SU-DHL-6 (cell line): ENCODE measurements at regions not wholly inside any gene's neighbourhood (a gene's known extent, or its start where the extent isn't known, plus 50 kb on each side); places are given as distances from the start of the nearest gene placed in this dataset.

ENCODE experiments used
- H2AFZ ChIP-seq: fragments of 200-600 bp; sonication (generic); 2 replicates; pipeline ENCODE4 v1.6.1; 2014; ENCODE audit warnings: low read depth, mild to moderate bottlenecking, moderate library complexity, mixed read lengths, antibody characterized with exemption, low read length; ENCODE audit not compliant: severe bottlenecking
- H3F3A ChIP-seq: fragments of 200-600 bp; shearing (Covaris generic); 2 replicates; pipeline ENCODE4 v1.6.0; 2016; ENCODE audit warnings: antibody characterized with exemption, mild to moderate bottlenecking; ENCODE audit not compliant: insufficient read depth
- H3K27ac ChIP-seq: fragments of 200-600 bp; sonication (generic); 2 replicates; pipeline ENCODE4 v1.5.1; 2016; ENCODE audit warnings: low read depth, mild to moderate bottlenecking, low read length, moderate library complexity, mixed read lengths
- H3K27me3 ChIP-seq: fragments of 200-600 bp; sonication (generic), shearing (Covaris generic); 2 replicates; pipeline ENCODE4 v1.6.0; 2014; ENCODE audit warnings: mild to moderate bottlenecking, low read length
- H3K36me3 ChIP-seq: fragments of 200-600 bp; sonication (generic); 2 replicates; pipeline ENCODE4 v1.6.1; 2014; ENCODE audit warnings: mild to moderate bottlenecking, low read length, mixed read lengths
- H3K4me2 ChIP-seq: fragments of 300-600, 200-600 bp; shearing (Covaris generic), sonication (generic); 2 replicates; pipeline ENCODE4 v1.6.0; 2014; ENCODE audit warnings: low read length, low read depth, mild to moderate bottlenecking; ENCODE audit not compliant: poor library complexity, severe bottlenecking
- H3K4me3 ChIP-seq: fragments of 200-600 bp; sonication (generic); 2 replicates; pipeline ENCODE4 v1.5.1; 2014; ENCODE audit warnings: antibody characterized with exemption, low read length, mild to moderate bottlenecking, mixed read lengths; ENCODE audit not compliant: insufficient read depth, poor library complexity, severe bottlenecking
- H3K79me2 ChIP-seq: fragments of 200-600 bp; sonication (generic); 2 replicates; pipeline ENCODE4 v1.6.1; 2014; ENCODE audit warnings: mild to moderate bottlenecking, low read length, moderate library complexity; ENCODE audit not compliant: insufficient read depth
- H3K9ac ChIP-seq: fragments of 200-600 bp; sonication (generic); 2 replicates; pipeline ENCODE4 v1.7.0; 2014; ENCODE audit warnings: mild to moderate bottlenecking, low read length
- H3K9me2 ChIP-seq: fragments of 200-600 bp; sonication (generic); replicated peaks from 2 replicates; pipeline ENCODE4 v1.6.1; 2014; ENCODE audit warnings: low read length; ENCODE audit not compliant: insufficient read depth
- H3K9me3 ChIP-seq: fragments of 200-600 bp; sonication (generic); 2 replicates; pipeline ENCODE4 v1.6.1; 2014; ENCODE audit warnings: low read length, mixed read lengths; ENCODE audit not compliant: insufficient read depth
- H4K20me1 ChIP-seq: fragments of 200-600 bp; sonication (generic); 2 replicates; pipeline ENCODE4 v1.6.1; 2014; ENCODE audit warnings: low read depth, mild to moderate bottlenecking, antibody characterized with exemption, low read length, moderate library complexity, mixed read lengths
- CTCF ChIP-seq: fragments of 200-600 bp; sonication (generic); IDR thresholded peaks from one replicate; pipeline ENCODE4 v1.5.1; 2017; ENCODE audit warnings: antibody characterized with exemption, mild to moderate bottlenecking, low read length, moderate library complexity; ENCODE audit not compliant: insufficient read depth, poor library complexity, severe bottlenecking
- EZH2phosphoT487 ChIP-seq: fragments of 200-600 bp; sonication (generic), shearing (Covaris generic); conservative IDR thresholded peaks from 2 replicates; pipeline ENCODE4 v1.6.1; 2018; ENCODE audit warnings: mild to moderate bottlenecking, antibody characterized with exemption, low read length, moderate library complexity, mixed read lengths

GRCh38 chr17:33803686-33804085 lies 451.4 kb upstream of the CCL2 start:
- H3K27ac ChIP-seq: no peak overlapping the region
- no peak for TF ChIP-seq EZH2phosphoT487
- TF ChIP-seq CTCF: no peak
- H3K9me2 ChIP-seq: no peaks in the 10 kb centered on the region
- no peaks in the 10 kb centered on the region for H3K27me3 ChIP-seq
- no peaks in the 10 kb centered on the region for H3K79me2 ChIP-seq
- no peak overlapping the region for H3K4me2 ChIP-seq
- no peaks in the 10 kb centered on the region for H4K20me1 ChIP-seq
- no peak overlapping the region for H2AFZ ChIP-seq
- no peaks in the 10 kb centered on the region for H3K9me3 ChIP-seq
- H3K9ac ChIP-seq: no peak overlapping the region
- no peak overlapping the region for H3K4me3 ChIP-seq
- H3K36me3 ChIP-seq: no peaks in the 10 kb centered on the region
- H3F3A ChIP-seq: no peaks in the 10 kb centered on the region

- Histone ChIP-seq H3K36me3 (no peaks in the 10 kb centered on the region), H3K9me3 (no peaks in the 10 kb centered on the region), H3K27me3 (no peaks in the 10 kb centered on the region), H3K27ac (no peak overlapping the region), H4K20me1 (no peaks in the 10 kb centered on the region), H3K4me3 (no peak overlapping the region), H3K9ac (no peak overlapping the region), H2AFZ (no peak overlapping the region), H3K79me2 (no peaks in the 10 kb centered on the region), H3K9me2 (no peaks in the 10 kb centered on the region), H3K4me2 (no peak overlapping the region), H3F3A (no peaks in the 10 kb centered on the region)
- TF ChIP-seq EZH2phosphoT487: no peak
- no peak for TF ChIP-seq CTCF
Observed at GRCh38 chr17:33804401-33804800, 450.7 kb upstream of the CCL2 start.

GRCh38 chr17:33806631-33807030 lies 448.5 kb upstream of the CCL2 start:
- Histone ChIP-seq H3K27me3 (no peaks in the 10 kb centered on the region), H3K27ac (no peak overlapping the region), H2AFZ (no peak overlapping the region), H3K9ac (no peak overlapping the region), H3K4me2 (no peak overlapping the region), H4K20me1 (no peaks in the 10 kb centered on the region), H3K4me3 (no peak overlapping the region), H3F3A (no peaks in the 10 kb centered on the region), H3K9me3 (no peaks in the 10 kb centered on the region), H3K9me2 (no peaks in the 10 kb centered on the region), H3K36me3 (no peaks in the 10 kb centered on the region), H3K79me2 (no peaks in the 10 kb centered on the region)
- TF ChIP-seq CTCF (no peak), EZH2phosphoT487 (no peak)

- TF ChIP-seq CTCF (no peak), EZH2phosphoT487 (no peak)
- Histone ChIP-seq H4K20me1 (no peaks in the 10 kb centered on the region), H2AFZ (no peak overlapping the region), H3F3A (no peaks in the 10 kb centered on the region), H3K9ac (no peak overlapping the region), H3K27me3 (no peaks in the 10 kb centered on the region), H3K36me3 (no peaks in the 10 kb centered on the region), H3K9me3 (no peaks in the 10 kb centered on the region), H3K79me2 (no peaks in the 10 kb centered on the region), H3K9me2 (no peaks in the 10 kb centered on the region), H3K27ac (no peak overlapping the region), H3K4me2 (no peak overlapping the region), H3K4me3 (no peak overlapping the region)
Observed at GRCh38 chr17:33809748-33810147, 445.3 kb upstream of the CCL2 start.
